MCF 10A (cell line): ENCODE measurements at regions not wholly inside any gene's neighbourhood (a gene's known extent, or its start where the extent isn't known, plus 50 kb on each side); places are given as distances from the start of the nearest gene placed in this dataset.
"Not testable (repeated sequence)": the region's sequence is repeated elsewhere in the genome, so short reads cannot be mapped to it uniquely, and the experiment has no call there.

ENCODE experiments used
- BruUV-seq: library from RNA; stranded (reverse); fragments of 400-500 nt; replicated peaks from 2 replicates; lab custom pipeline; 2021; lab: Mats Ljungman, UMichigan
- CTCF ChIA-PET: fragments of 300-600 bp; sonication (Branson Sonifier 250); formaldehyde crosslinking; extraction: SDS; loops from one replicate; lab custom pipeline; 2021; ENCODE audit warnings: antibody characterized with exemption, inconsistent platforms; lab: Yijun Ruan, JAX
- POLR2A ChIA-PET: fragments of 300-600, 350-650 bp; sonication (Branson Sonifier 250); formaldehyde crosslinking; extraction: SDS; loops from one replicate; lab custom pipeline; 2020; ENCODE audit warnings: antibody characterized with exemption, inconsistent platforms; lab: Yijun Ruan, JAX
- DNase-seq: peaks from one replicate; pipeline ENCODE4 v3.0.0-alpha.2; 2018; ENCODE audit not compliant: unreplicated experiment
- H3K27ac Mint-ChIP-seq: one replicate; pipeline ENCODE4 v1.8.0; 2022; ENCODE audit warnings: mild to moderate bottlenecking, low read depth, mixed read lengths; ENCODE audit not compliant: unreplicated experiment
- H3K27me3 Mint-ChIP-seq: one replicate; pipeline ENCODE4 v1.8.0; 2022; ENCODE audit warnings: mixed read lengths; ENCODE audit not compliant: insufficient read depth, unreplicated experiment
- H3K36me3 Mint-ChIP-seq: one replicate; pipeline ENCODE4 v1.8.0; 2022; ENCODE audit warnings: mild to moderate bottlenecking, moderate library complexity, mixed read lengths; ENCODE audit not compliant: insufficient read depth, unreplicated experiment
- H3K4me1 Mint-ChIP-seq: one replicate; pipeline ENCODE4 v1.8.0; 2022; ENCODE audit warnings: mixed read lengths; ENCODE audit not compliant: insufficient read depth, unreplicated experiment
- H3K4me3 Mint-ChIP-seq: one replicate; pipeline ENCODE4 v1.8.0; 2022; ENCODE audit warnings: mild to moderate bottlenecking, moderate library complexity, mixed read lengths; ENCODE audit not compliant: unreplicated experiment
- H3K9me3 Mint-ChIP-seq: one replicate; pipeline ENCODE4 v1.8.0; 2022; ENCODE audit warnings: mixed read lengths; ENCODE audit not compliant: unreplicated experiment
- intact Hi-C: fragments of 100-400 bp; cut with micrococcal nuclease; formaldehyde crosslinking; loops from 2 replicates; pipeline ENCODE4 v1.14.1; 2022

DNA sequence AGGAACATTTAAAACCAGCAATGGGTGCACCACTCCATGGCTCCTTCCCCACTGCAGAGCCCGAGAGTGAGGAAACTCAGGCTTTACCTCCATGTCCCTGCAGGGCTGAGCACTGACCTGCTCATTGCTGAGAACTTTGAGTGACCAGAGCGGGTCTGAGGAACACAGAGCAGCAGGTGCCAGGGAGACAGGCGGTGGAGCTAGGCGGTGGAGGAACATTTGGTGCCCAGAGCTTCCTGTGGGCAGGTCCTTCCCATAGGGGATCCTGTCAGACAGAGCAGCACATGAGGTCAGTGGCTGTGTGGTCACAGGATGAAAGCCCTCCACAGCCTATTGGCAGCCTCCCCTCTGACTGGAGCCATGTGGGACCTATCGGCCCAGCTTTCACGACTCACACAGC is 538.5 kb downstream of the RPIA start:
- DNase-seq, H3K27ac Mint-ChIP-seq, H3K9me3 Mint-ChIP-seq, BruUV-seq, intact Hi-C loops, H3K4me1 Mint-ChIP-seq, H3K36me3 Mint-ChIP-seq, POLR2A ChIA-PET, H3K27me3 Mint-ChIP-seq, H3K4me3 Mint-ChIP-seq: not testable (repeated sequence)
- CTCF ChIA-PET: interaction anchor here (1.1 kb wide), 1 partner anchor 15 kb away, joined by 3 read pairs; no protein-coding TSS in a partner anchor

GRCh38 chr2:89231241-89231640 is 539.8 kb downstream of the RPIA start:
- H3K4me1 Mint-ChIP-seq, H3K27me3 Mint-ChIP-seq, H3K9me3 Mint-ChIP-seq, H3K27ac Mint-ChIP-seq, BruUV-seq, POLR2A ChIA-PET, DNase-seq, H3K36me3 Mint-ChIP-seq, intact Hi-C loops, H3K4me3 Mint-ChIP-seq: not testable (repeated sequence)
- CTCF ChIA-PET: interaction anchor here (0.7 to 1.1 kb wide), 2 partner anchors 16 to 299 kb away, joined by 3 read pairs; no protein-coding TSS in a partner anchor

DNA sequence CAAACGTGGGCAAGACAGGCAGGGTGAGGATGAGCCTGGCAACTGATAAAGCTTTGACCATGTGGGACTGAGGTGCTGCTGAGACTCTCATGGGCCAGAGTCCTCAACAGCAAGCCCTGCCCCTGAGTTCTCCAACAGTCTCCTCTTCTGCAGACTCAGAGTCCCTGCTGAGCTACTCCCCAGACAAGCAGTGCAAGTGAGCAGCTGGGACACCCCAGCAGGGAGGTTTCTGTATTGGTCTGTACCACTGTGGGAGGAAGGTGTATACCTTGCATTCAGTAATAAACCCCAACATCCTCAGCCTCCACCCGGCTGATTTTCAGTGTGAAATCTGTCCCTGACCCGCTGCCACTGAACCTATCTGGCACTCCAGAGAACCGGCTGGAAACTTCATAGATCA is 542.5 kb downstream of the RPIA start:
- H3K4me3 Mint-ChIP-seq, BruUV-seq, H3K27ac Mint-ChIP-seq, DNase-seq, H3K27me3 Mint-ChIP-seq, CTCF ChIA-PET, intact Hi-C loops, H3K9me3 Mint-ChIP-seq, H3K36me3 Mint-ChIP-seq, H3K4me1 Mint-ChIP-seq, POLR2A ChIA-PET: not testable (repeated sequence)

- DNase-seq, H3K36me3 Mint-ChIP-seq, BruUV-seq, intact Hi-C loops, H3K27me3 Mint-ChIP-seq, H3K4me1 Mint-ChIP-seq, H3K9me3 Mint-ChIP-seq, H3K27ac Mint-ChIP-seq, POLR2A ChIA-PET, CTCF ChIA-PET, H3K4me3 Mint-ChIP-seq: not testable (repeated sequence)
Observed at GRCh38 chr2:89234818-89235466, 543.5 kb downstream of the RPIA start.

DNA sequence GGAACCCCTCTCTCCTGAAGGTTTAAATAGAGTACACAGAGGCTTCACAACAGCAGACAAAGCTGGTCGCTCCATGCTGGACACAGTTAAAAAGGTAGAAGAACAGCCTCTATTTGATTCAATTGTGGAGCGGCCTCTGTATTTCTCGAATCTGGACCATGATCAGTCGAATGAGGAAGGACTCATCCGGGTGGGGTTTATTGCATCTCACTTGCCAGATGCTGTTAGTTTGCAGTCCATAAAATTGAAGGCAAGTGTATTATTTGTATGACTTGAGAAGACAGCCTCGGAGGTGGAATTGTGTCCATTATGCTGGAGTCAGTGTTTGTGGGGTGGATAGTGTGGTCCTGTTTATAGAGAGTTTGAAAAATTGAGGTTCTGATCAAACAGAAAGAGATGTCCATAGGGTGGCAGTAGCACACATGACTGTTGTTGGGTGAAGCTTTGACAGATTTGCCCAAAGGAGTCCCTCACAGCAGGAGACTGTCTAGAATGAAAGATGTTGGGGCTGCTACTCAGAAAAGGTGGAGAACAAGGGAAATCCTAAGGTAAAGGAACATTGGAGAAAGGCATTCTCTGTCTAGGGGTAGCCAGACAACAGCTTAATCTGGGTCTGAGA is 545.5 kb downstream of the RPIA start:
- H3K27me3 Mint-ChIP-seq, H3K27ac Mint-ChIP-seq, CTCF ChIA-PET, intact Hi-C loops, H3K36me3 Mint-ChIP-seq, BruUV-seq, H3K4me1 Mint-ChIP-seq, H3K9me3 Mint-ChIP-seq, POLR2A ChIA-PET, DNase-seq, H3K4me3 Mint-ChIP-seq: not testable (repeated sequence)

- H3K9me3 Mint-ChIP-seq, POLR2A ChIA-PET, DNase-seq, H3K4me1 Mint-ChIP-seq, BruUV-seq, CTCF ChIA-PET, H3K36me3 Mint-ChIP-seq, H3K27ac Mint-ChIP-seq, H3K4me3 Mint-ChIP-seq, intact Hi-C loops: not testable (repeated sequence)
- peaks cover 11% of the 10 kb centered on the region for H3K27me3 Mint-ChIP-seq
Observed at GRCh38 chr2:89237783-89238182, 546.3 kb downstream of the RPIA start.
